ENCODE measurements at regions not wholly inside any gene's neighbourhood (a gene's known extent, or its start where the extent isn't known, plus 50 kb on each side); places are given as distances from the start of the nearest gene placed in this dataset.

GRCh38 chr1:177609953-177610352, 359.9 kb downstream of the SEC16B start:
- no peaks in the 10 kb centered on the region for H3K36me3 ChIP-seq (ENCODE audit: control insufficient read depth, insufficient read depth, low read length)
- no peaks in the 10 kb centered on the region for H3K27me3 ChIP-seq (ENCODE audit: control insufficient read depth, insufficient read depth, low read length)
- no peak for TF ChIP-seq CTCF (IDR thresholded peaks at IDR 0.05; ENCODE audit: insufficient read depth, low read depth, low read length)
- ChIA-PET CTCF (no interaction called here), POLR2A (no interaction called here)
- no peak for DNase-seq (ENCODE audit: low read depth)
- H3K4me3 ChIP-seq (ENCODE audit: low read depth, low read length): no peak overlapping the region

- DNase-seq (ENCODE audit: low read depth): no peak
- Histone ChIP-seq H3K36me3 (ENCODE audit: control insufficient read depth, insufficient read depth, low read length) (no peaks in the 10 kb centered on the region), H3K27me3 (ENCODE audit: control insufficient read depth, insufficient read depth, low read length) (no peaks in the 10 kb centered on the region), H3K4me3 (ENCODE audit: low read depth, low read length) (no peak overlapping the region)
- POLR2A ChIA-PET: no interaction called here
- TF ChIP-seq CTCF (IDR thresholded peaks at IDR 0.05; ENCODE audit: insufficient read depth, low read depth, low read length): no peak
- CTCF ChIA-PET: no interaction called here
These were observed 368.9 kb downstream of the SEC16B start for GRCh38 chr1:177600936-177601335.

GRCh38 chr1:177600321-177600720, 369.5 kb downstream of the SEC16B start:
- DNase-seq (ENCODE audit: low read depth): no peak
- CTCF ChIA-PET: no interaction called here
- Histone ChIP-seq H3K4me3 (ENCODE audit: low read depth, low read length) (no peak overlapping the region), H3K36me3 (ENCODE audit: control insufficient read depth, insufficient read depth, low read length) (no peaks in the 10 kb centered on the region), H3K27me3 (ENCODE audit: control insufficient read depth, insufficient read depth, low read length) (no peaks in the 10 kb centered on the region)
- POLR2A ChIA-PET: no interaction called here
- TF ChIP-seq CTCF (IDR thresholded peaks at IDR 0.05; ENCODE audit: insufficient read depth, low read depth, low read length): no peak

- no peak for TF ChIP-seq CTCF (IDR thresholded peaks at IDR 0.05; ENCODE audit: insufficient read depth, low read depth, low read length)
- POLR2A ChIA-PET: no interaction called here
- DNase-seq (ENCODE audit: low read depth): no peak
- H3K27me3 ChIP-seq (ENCODE audit: control insufficient read depth, insufficient read depth, low read length): no peaks in the 10 kb centered on the region
- no peak overlapping the region for H3K4me3 ChIP-seq (ENCODE audit: low read depth, low read length)
- CTCF ChIA-PET: no interaction called here
- no peaks in the 10 kb centered on the region for H3K36me3 ChIP-seq (ENCODE audit: control insufficient read depth, insufficient read depth, low read length)
These were observed 372.5 kb downstream of the SEC16B start for GRCh38 chr1:177597393-177597792.

GRCh38 chr1:177596485-177596884, 373.4 kb downstream of the SEC16B start:
- POLR2A ChIA-PET: no interaction called here
- DNase-seq (ENCODE audit: low read depth): no peak
- CTCF ChIA-PET: no interaction called here

More at GRCh38 chr1:177596485-177596884, 373.4 kb downstream of the SEC16B start:
- Histone ChIP-seq H3K4me3 (ENCODE audit: low read depth, low read length) (no peak overlapping the region), H3K27me3 (ENCODE audit: control insufficient read depth, insufficient read depth, low read length) (no peaks in the 10 kb centered on the region), H3K36me3 (ENCODE audit: control insufficient read depth, insufficient read depth, low read length) (no peaks in the 10 kb centered on the region)
- no peak for TF ChIP-seq CTCF (IDR thresholded peaks at IDR 0.05; ENCODE audit: insufficient read depth, low read depth, low read length)
